Activated CD8-positive, alpha-beta T cell treated with anti-CD3 and anti-CD28 coated beads for 36 hours (primary cell): ENCODE measurements at regions not wholly inside any gene's neighbourhood (a gene's known extent, or its start where the extent isn't known, plus 50 kb on each side); places are given as distances from the start of the nearest gene placed in this dataset.

Source experiments
- ATAC-seq: fragments of 200-7000 bp; cut with Tn5 transposase; one replicate; pipeline ENCODE4 v1.10.0; 2021; ENCODE audit warnings: mild to moderate bottlenecking, moderate library complexity
- CTCF ChIA-PET: fragments of 350-600 bp; sonication (Branson Sonifier 250); formaldehyde crosslinking; loops from one replicate; lab custom pipeline; 2021; ENCODE audit warnings: antibody characterized with exemption; lab: Charles Lee
- POLR2A ChIA-PET: fragments of 350-600 bp; sonication (Branson Sonifier 250); formaldehyde crosslinking; loops from one replicate; lab custom pipeline; 2021; ENCODE audit warnings: antibody characterized with exemption; lab: Charles Lee
- DNase-seq: peaks from one replicate; pipeline ENCODE4 v3.0.0-alpha.2; 2020
- H3K27ac Mint-ChIP-seq: one replicate; pipeline ENCODE4 v1.8.0; 2021; ENCODE audit warnings: mild to moderate bottlenecking, mixed read lengths
- H3K27me3 Mint-ChIP-seq: one replicate; pipeline ENCODE4 v1.8.0; 2021; ENCODE audit warnings: mixed read lengths
- H3K36me3 Mint-ChIP-seq: one replicate; pipeline ENCODE4 v1.8.0; 2021; ENCODE audit warnings: low read depth, mixed read lengths
- H3K4me1 Mint-ChIP-seq: one replicate; pipeline ENCODE4 v1.8.0; 2021; ENCODE audit warnings: low read depth, mixed read lengths
- H3K4me3 Mint-ChIP-seq: one replicate; pipeline ENCODE4 v1.8.0; 2021; ENCODE audit warnings: mild to moderate bottlenecking, moderate library complexity, mixed read lengths
- H3K9me3 Mint-ChIP-seq: one replicate; pipeline ENCODE4 v1.8.0; 2021; ENCODE audit warnings: mixed read lengths
- CTCF ChIP-seq: fragments of 200-600 bp; IDR thresholded peaks from one replicate; pipeline ENCODE4 v1.8.0; 2022; ENCODE audit warnings: antibody characterized with exemption, mild to moderate bottlenecking
- intact Hi-C: fragments of 100-400 bp; cut with micrococcal nuclease; formaldehyde crosslinking; loops from one replicate; pipeline ENCODE4 v1.10.0; 2022

DNA sequence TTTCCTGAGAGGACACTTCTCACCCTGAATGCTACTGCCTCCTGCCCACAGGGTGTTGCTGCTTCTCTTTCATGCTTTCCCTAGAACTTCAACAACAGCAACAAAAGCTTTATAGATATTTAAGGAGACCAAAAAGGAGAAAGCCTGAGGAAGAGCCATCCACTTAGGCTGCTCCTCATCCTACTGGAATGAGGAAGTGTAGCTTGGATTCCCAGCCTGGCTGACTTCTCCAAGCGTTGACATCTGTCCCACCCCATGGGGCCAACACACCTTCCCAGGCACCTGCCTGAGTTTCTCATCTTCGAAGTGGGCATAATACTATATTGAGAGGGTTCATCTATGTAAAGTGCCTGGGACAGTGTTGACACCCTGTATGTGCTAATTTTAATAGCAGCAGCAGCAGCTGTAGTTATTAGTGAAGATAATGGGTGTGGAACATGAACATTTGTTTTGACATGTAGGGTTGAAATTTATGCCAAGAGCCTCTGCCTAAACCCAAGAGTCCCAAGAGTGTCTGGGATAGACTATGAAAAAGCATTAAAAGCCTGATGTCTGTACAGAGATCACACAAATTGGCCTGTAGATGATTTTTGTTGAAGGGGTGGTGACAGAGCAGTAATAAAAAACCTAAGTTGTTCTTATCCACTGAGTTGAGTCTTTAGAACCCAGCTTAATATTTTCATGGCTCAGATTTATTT lies 96.5 kb upstream of the PIAS1 start:
- H3K27ac Mint-ChIP-seq = no peak overlapping the region
- ChIA-PET CTCF (no interaction called here), POLR2A (no interaction called here)
- no peaks in the 10 kb centered on the region for H3K36me3 Mint-ChIP-seq
- peaks cover 8% of the 10 kb centered on the region for H3K27me3 Mint-ChIP-seq
- no peak for TF ChIP-seq CTCF
- no peak overlapping the region for H3K4me3 Mint-ChIP-seq
- ATAC-seq (no peak), DNase-seq (no peak)
- intact Hi-C loops = no loop called here
- H3K9me3 Mint-ChIP-seq = no peaks in the 10 kb centered on the region
- H3K4me1 Mint-ChIP-seq = peaks cover 4% of the 10 kb centered on the region

GRCh38 chr15:67967871-67968431 lies 86.2 kb upstream of the PIAS1 start:
- H3K27ac Mint-ChIP-seq = no peak overlapping the region
- H3K4me1 Mint-ChIP-seq = peaks cover 9% of the 10 kb centered on the region
- H3K27me3 Mint-ChIP-seq = peaks cover 34% of the 10 kb centered on the region
- ChIA-PET POLR2A (no interaction called here), CTCF (interaction anchor here (1.0 kb wide), 1 partner anchor 467 kb away, joined by 3 read pairs; no protein-coding TSS in a partner anchor)
- no peaks in the 10 kb centered on the region for H3K36me3 Mint-ChIP-seq
- TF ChIP-seq CTCF = no peak
- H3K9me3 Mint-ChIP-seq = no peaks in the 10 kb centered on the region
- ATAC-seq (peak; percentile 51), DNase-seq (peak; percentile 14)
- H3K4me3 Mint-ChIP-seq = no peak overlapping the region
- intact Hi-C loops = no loop called here

- TF ChIP-seq CTCF = no peak
- POLR2A ChIA-PET = interaction anchor here (0.6 kb wide), 1 partner anchor 217 kb away, joined by 3 read pairs; no protein-coding TSS in a partner anchor
- no peaks in the 10 kb centered on the region for H3K9me3 Mint-ChIP-seq
- H3K36me3 Mint-ChIP-seq = no peaks in the 10 kb centered on the region
- ATAC-seq (no peak), DNase-seq (no peak)
- H3K27ac Mint-ChIP-seq = no peak overlapping the region
- H3K4me3 Mint-ChIP-seq = no peak overlapping the region
- CTCF ChIA-PET = interaction anchor here (1.0 kb wide), 1 partner anchor 467 kb away, joined by 3 read pairs; no protein-coding TSS in a partner anchor
- peaks cover 9% of the 10 kb centered on the region for H3K4me1 Mint-ChIP-seq
- intact Hi-C loops = no loop called here
- peaks cover 34% of the 10 kb centered on the region for H3K27me3 Mint-ChIP-seq
Measured at GRCh38 chr15:67968564-67968963, 85.6 kb upstream of the PIAS1 start.

GRCh38 chr15:67968966-67969365 lies 85.1 kb upstream of the PIAS1 start:
- DNase-seq = no peak
- H3K9me3 Mint-ChIP-seq = no peaks in the 10 kb centered on the region
- TF ChIP-seq CTCF = no peak
- peaks cover 9% of the 10 kb centered on the region for H3K4me1 Mint-ChIP-seq
- no peak overlapping the region for H3K27ac Mint-ChIP-seq
- H3K27me3 Mint-ChIP-seq = peaks cover 33% of the 10 kb centered on the region
- no peak for ATAC-seq
- H3K36me3 Mint-ChIP-seq = no peaks in the 10 kb centered on the region
- ChIA-PET POLR2A (interaction anchor here (0.6 kb wide), 1 partner anchor 217 kb away, joined by 3 read pairs; no protein-coding TSS in a partner anchor), CTCF (interaction anchor here (1.0 kb wide), 1 partner anchor 468 kb away, joined by 3 read pairs; no protein-coding TSS in a partner anchor)
- intact Hi-C loops = no loop called here
- H3K4me3 Mint-ChIP-seq = no peak overlapping the region

GRCh38 chr15:67969892-67970291 lies 84.2 kb upstream of the PIAS1 start:
- Mint-ChIP-seq H3K27me3 (peaks cover 33% of the 10 kb centered on the region), H3K27ac (no peak overlapping the region), H3K9me3 (no peaks in the 10 kb centered on the region), H3K36me3 (no peaks in the 10 kb centered on the region), H3K4me1 (peaks cover 9% of the 10 kb centered on the region), H3K4me3 (no peak overlapping the region)
- no peak for TF ChIP-seq CTCF
- DNase-seq = no peak
- CTCF ChIA-PET = no interaction called here
- intact Hi-C loops = no loop called here
- POLR2A ChIA-PET = no interaction called here
- ATAC-seq = no peak
